HG03280 (cell line): ENCODE measurements at regions not wholly inside any gene's neighbourhood (a gene's known extent, or its start where the extent isn't known, plus 50 kb on each side); places are given as distances from the start of the nearest gene placed in this dataset.
"Not testable (repeated sequence)": the region's sequence is repeated elsewhere in the genome, so short reads cannot be mapped to it uniquely, and the experiment has no call there.

Source experiments
- ATAC-seq: cut with Tn5 transposase; IDR thresholded peaks from one replicate; pipeline ENCODE4 v1.9.1; 2021; ENCODE audit warnings: mild to moderate bottlenecking, moderate library complexity; ENCODE audit not compliant: unreplicated experiment

DNA sequence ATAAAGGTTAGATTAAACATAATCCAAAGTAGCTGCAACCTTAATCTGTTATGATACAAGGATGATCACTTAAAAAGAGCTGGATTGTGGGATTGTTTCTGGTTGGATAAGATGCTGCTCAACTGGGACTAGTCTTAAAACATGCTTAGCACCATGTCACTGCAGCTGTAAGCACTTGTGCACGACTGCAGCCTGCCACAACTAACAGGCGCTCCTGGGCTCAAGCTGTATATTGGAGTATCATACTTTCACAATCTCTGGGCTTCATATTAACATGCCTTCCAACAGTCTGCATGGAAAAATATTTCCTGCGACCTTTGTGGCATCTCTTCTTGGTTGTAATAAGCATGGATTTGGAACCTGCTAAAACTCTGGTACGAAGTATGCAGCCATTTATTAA is 493.0 kb upstream of the PITX2 start:
- ATAC-seq: no peak

DNA sequence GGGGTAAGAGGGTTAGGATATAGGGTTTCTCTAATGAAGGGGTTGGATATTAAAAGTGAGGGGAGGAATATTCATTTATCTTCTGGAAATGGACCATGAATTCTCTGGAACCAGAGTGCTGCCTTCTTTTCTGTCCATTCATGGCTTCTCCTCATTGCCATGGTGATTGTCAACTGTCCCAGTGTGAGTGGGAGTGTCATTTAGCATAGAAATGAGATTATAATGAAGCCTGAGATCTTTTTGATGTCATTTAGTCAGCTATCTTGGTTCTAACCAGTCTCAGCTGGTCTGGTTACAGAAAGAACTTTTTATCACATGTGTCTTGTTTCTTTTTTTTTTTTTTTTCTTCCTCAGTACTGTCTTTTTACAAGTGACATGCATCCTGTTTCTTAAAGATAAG is 497.3 kb upstream of the PITX2 start:
- no peak for ATAC-seq

DNA sequence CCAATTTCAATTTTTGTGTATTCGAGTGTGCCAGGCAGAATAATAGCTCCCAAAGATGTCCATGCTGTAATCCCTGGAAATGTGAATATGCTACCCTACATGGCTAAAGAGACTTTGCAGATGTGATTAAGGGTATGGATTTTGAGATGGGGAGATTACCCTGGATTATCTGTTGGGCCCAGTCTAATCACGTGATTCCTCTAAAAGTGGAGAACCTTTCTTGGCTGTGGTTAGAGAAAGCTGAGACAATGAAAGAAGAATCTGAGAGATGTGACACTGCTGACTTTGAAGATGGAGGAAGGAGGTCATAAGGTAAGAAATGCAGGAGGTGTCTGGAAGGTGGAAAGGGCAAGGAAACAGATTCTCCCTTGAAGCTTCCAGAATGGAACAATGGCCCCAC is 503.5 kb upstream of the PITX2 start:
- ATAC-seq: no peak

DNA sequence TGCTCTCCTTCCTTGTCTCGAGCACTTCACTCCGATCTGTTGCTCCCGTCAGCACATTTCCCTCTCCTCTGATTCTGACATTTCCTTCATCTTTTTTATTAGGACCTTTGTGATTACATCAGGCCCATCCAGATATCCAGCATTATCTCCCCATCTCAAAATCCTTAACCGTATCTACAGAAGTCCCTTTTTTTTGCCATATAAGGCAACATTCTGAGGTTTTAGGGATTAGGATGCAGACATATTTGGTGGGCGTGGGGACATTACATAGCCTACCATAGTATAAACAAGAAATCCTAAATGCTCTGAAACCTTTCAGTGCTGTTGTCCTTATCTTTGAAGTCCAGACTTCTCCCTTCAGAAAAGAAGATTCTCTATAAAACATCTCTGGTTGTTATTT is 505.0 kb upstream of the PITX2 start:
- ATAC-seq: no peak

DNA sequence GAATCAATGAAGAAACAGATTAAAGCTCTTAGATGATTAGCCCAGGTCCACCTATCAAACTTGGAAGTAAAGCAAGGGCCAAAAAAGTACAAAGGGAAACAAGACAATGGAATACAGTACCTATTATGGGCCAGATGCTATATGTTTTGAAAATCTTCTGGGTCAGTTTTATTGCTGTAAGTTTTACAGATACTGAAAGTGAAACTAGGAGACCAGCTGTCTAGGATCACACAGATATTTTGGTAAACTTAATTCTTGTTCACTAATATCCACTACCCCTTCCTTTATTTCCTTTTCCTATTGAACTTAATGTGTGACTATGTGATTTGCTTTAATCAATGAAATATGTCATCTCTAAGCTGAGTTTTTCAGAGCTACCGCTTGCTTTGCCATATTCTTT is 505.4 kb upstream of the PITX2 start:
- ATAC-seq: no peak

DNA sequence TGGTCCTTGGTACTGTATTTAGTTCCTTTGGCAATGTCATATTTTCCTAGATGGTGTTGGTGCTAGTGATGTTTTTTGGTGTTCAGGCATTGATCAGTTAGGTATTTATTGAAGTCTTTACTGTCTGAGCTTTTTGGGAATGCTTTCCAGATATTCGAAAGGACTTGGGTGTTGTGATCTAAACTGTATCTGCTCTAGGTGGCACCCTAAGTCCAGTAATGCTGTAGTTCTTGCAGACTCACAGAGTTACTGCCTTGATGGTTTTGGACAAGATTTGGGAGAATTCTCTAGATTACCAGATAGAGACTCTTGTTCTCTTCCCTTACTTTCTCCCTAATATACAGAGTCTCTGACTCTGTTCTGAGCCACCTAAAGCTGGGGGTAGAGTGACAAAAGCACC is 513.6 kb upstream of the PITX2 start:
- ATAC-seq: no peak

DNA sequence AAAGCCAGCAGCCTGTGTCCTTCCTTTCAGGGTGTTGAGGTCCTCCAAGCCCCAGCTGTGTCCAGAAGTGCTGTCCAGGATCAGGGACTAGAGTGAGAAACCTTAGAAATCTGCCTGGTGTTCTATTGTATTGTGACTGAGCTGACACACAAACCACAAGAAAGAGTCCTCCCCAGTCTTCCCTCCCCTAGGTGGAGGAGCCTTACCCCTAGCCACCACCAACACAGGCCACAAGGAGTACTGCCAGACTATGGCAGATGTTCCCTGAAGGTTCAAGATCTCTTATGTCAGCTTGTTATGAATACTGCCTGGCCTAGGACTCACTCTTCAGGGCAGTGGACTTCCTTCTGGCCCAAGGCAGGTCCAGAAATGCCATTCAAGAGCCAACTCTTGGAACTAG is 514.1 kb upstream of the PITX2 start:
- no peak for ATAC-seq

DNA sequence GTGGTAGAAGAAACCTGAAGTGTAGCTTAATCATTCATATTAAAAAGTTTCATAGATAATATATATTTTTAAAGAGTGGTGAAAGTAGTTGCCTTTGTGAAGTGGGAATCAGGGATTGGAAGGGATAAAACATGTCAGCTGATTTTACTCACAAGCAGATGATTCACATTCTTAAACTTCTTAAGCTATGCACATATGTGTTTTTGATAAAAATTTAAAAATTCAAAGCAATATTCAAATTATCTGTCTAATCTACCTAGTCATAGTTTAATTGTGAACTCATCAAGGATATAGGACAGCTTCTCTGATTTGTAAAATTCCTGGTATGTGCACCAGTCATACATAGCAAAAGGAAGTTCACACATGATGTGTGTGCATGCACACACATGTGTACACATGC is 520.6 kb upstream of the PITX2 start:
- no peak for ATAC-seq

DNA sequence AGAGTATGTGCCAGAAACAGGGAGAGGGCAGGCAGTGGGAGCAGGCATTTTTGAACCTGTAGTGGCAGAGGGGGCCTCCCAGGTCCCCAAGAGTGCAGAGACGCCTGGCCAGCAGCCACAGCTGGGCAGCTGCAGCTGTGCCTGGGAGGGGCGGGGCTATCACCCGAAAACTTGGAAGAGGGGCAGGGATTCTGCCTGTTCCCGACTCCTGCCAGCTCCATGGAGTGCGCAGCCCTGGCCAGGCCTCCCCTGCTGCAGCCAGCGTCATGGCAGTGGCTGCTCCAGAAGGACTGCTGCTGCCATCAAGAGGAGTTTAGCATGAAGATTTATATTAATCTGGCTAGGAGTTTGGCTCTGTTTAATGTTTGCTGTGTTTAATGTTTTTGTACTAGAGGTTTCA is 532.1 kb upstream of the PITX2 start:
- no peak for ATAC-seq

DNA sequence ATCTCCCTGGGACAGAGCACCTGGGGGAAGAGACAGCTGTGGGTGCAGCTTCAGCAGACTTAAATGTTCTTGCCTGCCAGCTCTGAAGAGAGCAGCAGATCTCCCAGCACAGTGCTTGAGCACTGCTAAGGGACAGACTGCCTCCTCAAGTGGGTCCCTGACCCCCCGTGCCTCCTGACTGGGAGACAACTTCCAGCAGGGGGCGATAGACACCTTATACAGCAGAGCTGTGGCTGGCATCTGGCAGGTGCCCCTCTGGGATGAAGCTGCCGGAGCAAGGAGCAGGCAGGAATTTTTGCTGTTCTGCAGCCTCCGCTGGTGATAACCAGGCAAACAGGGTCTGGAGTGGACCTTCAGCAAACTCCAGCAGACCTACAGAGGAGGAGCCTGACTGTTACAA is 541.7 kb upstream of the PITX2 start:
- not testable (repeated sequence) for ATAC-seq

DNA sequence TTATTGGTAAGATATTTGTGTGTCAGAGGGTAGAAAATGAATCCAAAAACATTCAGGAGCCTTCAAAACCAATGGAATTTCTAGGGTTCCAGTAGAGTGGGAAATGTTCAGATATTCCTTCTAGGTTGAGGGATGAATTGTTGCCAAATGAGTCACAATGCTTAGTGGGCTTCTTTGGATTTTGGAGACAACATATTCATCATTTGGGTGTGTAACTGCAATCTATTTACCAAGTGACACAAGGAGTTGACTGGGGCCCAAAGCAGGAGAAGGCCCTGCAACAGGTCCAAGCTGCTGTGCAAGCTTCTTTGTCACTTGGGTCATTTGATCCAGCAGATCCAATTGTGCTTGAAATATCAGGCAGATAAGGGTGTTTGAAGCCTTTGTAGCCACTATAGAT is 551.5 kb upstream of the PITX2 start:
- no peak for ATAC-seq

DNA sequence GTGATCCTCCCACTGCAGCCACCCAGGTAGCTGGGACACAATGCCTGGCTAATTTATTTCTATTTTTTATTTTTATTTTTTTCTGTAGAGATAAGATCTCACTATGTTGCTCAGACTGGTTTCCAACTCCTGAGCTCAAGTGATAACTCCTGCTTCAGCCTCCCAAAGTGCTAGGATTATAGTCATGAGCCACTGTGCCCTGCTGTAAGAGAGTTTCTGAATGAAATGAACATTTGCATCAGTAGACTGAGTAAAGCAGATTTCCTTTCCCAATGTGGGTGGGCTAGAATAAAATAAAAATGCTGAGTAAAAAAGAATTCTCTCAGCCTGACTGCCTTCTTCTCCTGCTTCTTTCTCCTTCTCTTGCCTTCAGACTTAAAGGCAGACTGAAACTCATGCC is 555.4 kb upstream of the PITX2 start:
- no peak for ATAC-seq

DNA sequence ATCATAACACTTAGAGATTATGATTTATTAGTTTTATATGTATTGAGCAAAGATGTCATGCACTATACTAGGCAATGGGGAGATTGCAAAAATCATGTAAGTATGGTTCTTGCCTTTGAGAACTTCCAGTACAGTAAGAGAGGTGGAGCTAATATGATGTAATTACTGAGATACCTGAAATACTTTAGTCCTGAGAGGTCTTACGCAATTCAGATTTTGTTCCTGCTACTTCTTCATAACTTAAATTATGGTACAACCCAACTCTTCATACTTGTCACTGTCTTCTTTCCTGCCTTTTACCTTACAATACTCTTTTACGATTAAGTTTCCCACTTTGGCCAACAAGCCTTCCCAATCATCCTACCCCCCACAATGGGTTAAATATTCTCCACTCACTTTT is 564.2 kb upstream of the PITX2 start:
- ATAC-seq: no peak

DNA sequence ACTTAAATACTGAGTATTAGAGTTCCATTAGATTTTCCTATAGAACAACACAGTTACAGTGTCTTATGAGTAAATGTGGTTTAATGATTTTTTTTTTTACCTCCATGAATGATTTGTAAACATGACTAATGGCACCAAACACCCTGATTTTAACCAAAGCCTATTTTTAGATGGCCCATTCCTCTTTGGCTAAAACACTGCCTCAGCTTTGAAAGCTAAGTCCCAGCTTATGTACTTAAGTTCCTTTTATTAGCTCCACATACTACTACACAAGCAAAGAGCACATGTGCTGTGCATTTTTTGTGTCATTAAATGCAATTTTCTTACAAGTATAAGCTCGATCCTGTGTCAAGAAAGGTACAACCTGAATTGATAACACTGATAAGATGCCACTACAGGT is 575.6 kb upstream of the PITX2 start:
- ATAC-seq: no peak

DNA sequence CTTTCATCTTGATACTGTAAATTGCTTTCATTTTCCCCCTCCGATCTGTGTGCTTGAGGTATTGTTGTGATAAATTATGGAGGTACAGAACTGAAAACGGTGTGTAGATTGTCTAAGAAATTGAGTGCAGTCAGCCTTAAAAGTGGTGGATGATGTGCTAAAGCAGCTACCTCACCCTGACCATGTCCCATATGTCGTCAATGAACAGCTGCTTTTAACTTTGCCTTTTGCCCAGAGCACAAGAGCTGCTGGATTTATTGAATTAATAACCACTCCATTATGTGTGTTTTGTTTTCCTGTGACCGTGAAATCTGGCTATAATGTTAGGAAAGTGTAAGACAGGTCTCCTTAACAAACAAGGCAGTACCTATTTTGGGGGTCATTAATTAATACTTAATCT is 581.9 kb upstream of the PITX2 start:
- no peak for ATAC-seq

DNA sequence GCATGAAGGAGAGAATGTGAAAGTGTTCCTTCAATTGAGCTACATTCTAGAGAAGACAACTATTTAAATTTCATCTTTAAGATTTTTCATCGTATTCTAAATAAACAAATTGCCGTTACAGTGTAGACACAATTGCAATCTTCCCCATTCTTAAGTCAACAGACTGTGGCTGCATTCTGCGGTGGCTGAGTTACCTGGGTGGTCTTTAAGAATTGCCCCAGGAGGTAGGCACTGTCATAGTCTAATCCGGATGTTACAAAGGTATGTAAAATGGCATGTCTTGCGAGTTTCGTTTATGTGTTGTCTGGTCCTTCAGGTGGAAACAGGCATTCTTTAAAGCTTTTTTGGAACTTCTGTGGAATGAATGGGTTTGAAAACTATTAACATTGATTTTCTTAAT is 586.1 kb upstream of the PITX2 start:
- ATAC-seq: no peak

DNA sequence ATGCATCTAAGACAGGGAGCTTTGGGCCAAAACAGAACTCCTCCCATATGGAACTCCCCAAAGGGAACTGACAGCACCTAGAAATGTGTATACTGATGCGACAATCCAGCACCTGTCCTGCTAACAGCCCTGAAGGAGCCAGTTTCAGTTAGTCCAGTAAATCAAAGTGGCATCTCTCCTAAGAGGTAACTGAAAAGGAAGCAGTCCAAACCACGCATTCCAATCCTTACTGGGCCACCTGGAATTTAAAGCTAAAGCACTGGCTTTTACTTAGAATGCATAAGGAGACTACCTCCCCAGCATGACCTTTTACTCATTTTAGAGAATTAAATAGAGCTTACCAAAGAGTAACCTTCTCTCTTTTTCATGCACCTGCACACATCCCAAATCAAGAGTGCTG is 586.8 kb upstream of the PITX2 start:
- no peak for ATAC-seq

DNA sequence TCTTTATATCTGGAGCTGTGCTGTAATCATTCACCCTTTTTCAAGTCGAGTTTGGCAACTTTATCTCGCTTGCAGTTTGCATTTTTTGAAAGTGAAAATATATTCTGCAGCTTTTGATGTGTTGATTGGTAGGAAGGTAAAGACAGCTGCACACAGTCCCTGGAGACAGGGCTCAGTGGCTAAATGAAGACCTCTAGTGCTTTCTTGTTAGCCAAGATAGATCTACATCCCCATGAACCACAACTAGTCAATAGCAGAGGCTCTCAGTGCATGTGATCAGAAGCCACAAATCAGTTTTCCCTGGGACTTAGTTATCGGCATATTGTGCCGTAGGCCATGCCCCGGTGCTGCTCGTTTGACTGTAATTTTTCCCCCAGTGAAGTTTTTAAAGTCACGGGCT is 587.7 kb upstream of the PITX2 start:
- ATAC-seq: no peak

DNA sequence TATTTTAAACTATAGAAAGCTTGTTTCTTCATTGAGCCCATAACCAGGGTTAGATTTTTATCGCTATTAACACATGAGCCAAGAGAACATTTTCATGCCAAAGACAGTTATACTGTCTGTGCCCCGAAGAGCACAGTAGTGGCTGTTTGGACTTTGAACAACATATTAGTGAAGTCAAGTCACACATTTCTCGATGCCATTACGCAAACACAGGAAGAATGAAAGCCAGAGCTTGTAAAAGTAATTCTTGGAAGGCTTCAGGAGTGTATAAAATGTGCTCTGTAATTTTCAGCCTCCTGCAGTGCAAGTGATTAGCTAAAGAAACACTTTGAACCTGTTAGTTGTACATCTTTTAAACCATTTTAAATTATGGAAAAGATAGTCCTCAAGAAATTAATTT is 590.7 kb upstream of the PITX2 start:
- no peak for ATAC-seq

DNA sequence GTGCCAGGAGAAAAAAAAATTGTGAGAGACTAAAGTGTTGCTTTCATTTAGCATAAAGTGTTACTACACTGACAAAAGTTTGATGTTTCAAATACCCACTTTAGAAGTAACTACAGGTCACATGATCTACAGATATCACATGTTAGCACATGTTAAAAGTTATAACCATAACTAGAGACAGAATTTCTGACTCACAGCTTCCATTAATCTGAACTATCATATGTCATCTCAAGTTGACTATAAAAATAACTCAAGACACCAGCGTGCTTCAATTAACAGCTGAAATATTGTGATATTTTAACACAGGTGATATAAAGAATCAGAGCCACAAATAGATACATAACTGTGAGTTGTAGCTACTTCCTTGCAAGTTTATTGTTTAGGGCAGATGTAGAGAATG is 591.5 kb upstream of the PITX2 start:
- ATAC-seq: no peak

DNA sequence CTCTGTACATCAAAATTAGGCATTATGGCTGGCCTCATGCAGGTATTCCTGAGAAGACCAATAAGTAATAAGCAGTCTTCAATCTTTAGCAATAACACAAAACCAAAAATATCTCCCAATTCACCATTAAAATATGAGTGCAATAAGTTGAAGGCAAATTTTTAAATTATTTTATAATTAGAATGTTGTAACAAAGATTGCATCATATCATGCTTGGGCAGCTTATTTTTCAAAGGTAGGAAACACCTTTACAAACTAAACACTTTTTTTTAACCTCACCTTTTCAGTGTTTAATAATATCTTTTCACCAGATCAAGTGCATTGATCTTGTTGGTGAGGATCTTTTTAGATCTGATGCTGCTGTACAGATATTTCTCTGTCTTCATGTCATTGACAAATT is 592.9 kb upstream of the PITX2 start:
- no peak for ATAC-seq

DNA sequence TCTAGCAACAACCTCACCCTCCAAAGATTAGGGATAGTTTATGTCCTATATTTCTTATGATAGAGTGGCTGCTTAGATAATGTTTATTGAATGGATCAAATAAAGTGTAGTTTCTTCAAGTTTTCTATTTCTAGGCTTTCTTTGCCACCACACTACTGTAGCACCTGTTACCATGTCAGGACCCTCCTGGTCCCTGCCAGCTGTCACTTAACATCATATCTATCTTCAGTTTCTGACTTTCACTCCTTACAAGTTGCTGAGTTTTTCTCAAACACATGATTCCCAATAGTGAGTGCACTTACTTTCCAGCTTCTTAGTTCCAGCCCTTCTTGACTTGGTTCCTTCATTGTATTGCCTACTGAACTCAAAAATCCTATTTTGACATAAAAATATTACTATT is 593.9 kb upstream of the PITX2 start:
- ATAC-seq: no peak

DNA sequence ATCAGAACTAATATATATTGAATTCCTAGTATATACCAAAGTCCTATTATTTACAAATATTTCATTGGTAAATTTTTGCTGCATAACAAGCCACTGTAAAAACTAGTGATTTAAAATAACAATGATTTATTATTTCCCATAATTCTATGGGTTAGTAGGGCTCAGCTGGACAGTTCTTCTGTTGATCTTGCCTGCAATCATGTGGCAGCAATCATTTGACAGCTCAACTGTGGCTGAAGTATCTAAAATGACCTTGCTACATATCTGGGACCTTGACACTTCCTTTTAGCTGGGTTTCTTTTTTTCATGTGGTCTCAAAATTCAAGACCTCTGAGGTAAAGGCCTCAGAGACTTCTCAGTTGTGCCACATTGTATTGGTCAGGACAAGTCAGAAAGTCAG is 598.5 kb upstream of the PITX2 start:
- ATAC-seq: no peak

DNA sequence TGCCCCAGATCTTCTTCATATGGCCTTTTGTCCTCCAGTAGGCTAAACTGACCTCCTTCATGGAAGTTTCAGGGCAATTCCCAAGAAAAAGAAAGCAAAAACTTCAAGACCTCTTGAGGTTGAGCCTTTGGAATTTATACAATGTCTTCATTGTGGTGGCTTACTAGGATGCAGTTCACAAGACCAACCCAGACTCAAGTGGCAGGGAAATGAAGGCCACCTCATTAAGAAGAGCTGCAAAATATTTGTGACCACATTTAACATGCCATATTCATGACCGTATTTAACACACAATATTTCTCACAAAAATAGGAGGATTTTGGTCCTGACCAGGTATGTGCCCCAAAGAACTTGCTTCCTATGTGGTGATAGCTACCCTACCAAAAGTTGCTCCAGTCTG is 605.5 kb upstream of the PITX2 start:
- no peak for ATAC-seq
